ENCODE measurements at regions not wholly inside any gene's neighbourhood (a gene's known extent, or its start where the extent isn't known, plus 50 kb on each side); places are given as distances from the start of the nearest gene placed in this dataset.

GRCh38 chr6:11389977-11390376, 147.6 kb upstream of the TMEM170B start:
- Histone ChIP-seq H3K36me3 (no peaks in the 10 kb centered on the region), H3K27ac (peak overlapping the region in 1 of 4 donors; percentile 47), H3K9me3 (peaks cover 0 to 4% (median 0%) of the 10 kb centered on the region in 4 donors), H3K4me1 (no peaks in the 10 kb centered on the region), H3K4me3 (no peak overlapping the region), H3K27me3 (no peaks in the 10 kb centered on the region)
- no peak for DNase-seq
- no peak for TF ChIP-seq CTCF (IDR thresholded peaks at IDR 0.05)
- TF ChIP-seq EP300 (IDR thresholded peaks at IDR 0.05): peak in 1 of 4 donors; percentile 41
- TF ChIP-seq POLR2AphosphoS5 (IDR thresholded peaks at IDR 0.05): peak; percentile 26 to 63 (median 31)
- no peak for TF ChIP-seq POLR2A (IDR thresholded peaks at IDR 0.05)
- WGBS, 2 donors: 75 to 83% methylated on average over 7 of the region's 7 CpGs
- intact Hi-C loops (cut with DNase I): no loop called here

- Histone ChIP-seq H3K36me3 (no peaks in the 10 kb centered on the region), H3K4me3 (no peak overlapping the region), H3K9me3 (peaks cover 0 to 4% (median 0%) of the 10 kb centered on the region in 4 donors), H3K27me3 (no peaks in the 10 kb centered on the region), H3K27ac (peak overlapping the region in 2 of 4 donors; percentile 4 to 20), H3K4me1 (no peaks in the 10 kb centered on the region)
- no peak for DNase-seq
- TF ChIP-seq POLR2AphosphoS5 (IDR thresholded peaks at IDR 0.05) (no peak), POLR2A (IDR thresholded peaks at IDR 0.05) (no peak)
- 93 to 95% methylated on average over 5 of the region's 5 CpGs for WGBS, 2 donors
- intact Hi-C loops (cut with DNase I): no loop called here
Measured at GRCh38 chr6:11388983-11389944, 148.3 kb upstream of the TMEM170B start.

- no peak for TF ChIP-seq POLR2AphosphoS5 (IDR thresholded peaks at IDR 0.05)
- no peak for TF ChIP-seq POLR2A (IDR thresholded peaks at IDR 0.05)
- TF ChIP-seq EP300 (IDR thresholded peaks at IDR 0.05): no peak
- TF ChIP-seq CTCF (IDR thresholded peaks at IDR 0.05): no peak
- H3K9me3 ChIP-seq: peaks cover 0 to 4% (median 0%) of the 10 kb centered on the region in 4 donors
Measured at GRCh38 chr6:11387707-11388430, 149.7 kb upstream of the TMEM170B start.

GRCh38 chr6:11386726-11387125, 150.8 kb upstream of the TMEM170B start:
- Histone ChIP-seq H3K27me3 (no peaks in the 10 kb centered on the region), H3K9me3 (peaks cover 0 to under 1% (median 0%) of the 10 kb centered on the region in 4 donors), H3K4me1 (no peaks in the 10 kb centered on the region), H3K36me3 (no peaks in the 10 kb centered on the region), H3K4me3 (no peak overlapping the region), H3K27ac (no peak overlapping the region)
- 10 to 44% methylated on average over 2 of the region's 2 CpGs for WGBS, 2 donors
- no peak for DNase-seq
- intact Hi-C loops (cut with DNase I): no loop called here
- TF ChIP-seq POLR2A (IDR thresholded peaks at IDR 0.05) (no peak), EP300 (IDR thresholded peaks at IDR 0.05) (no peak), CTCF (IDR thresholded peaks at IDR 0.05) (no peak), POLR2AphosphoS5 (IDR thresholded peaks at IDR 0.05) (no peak)

More at GRCh38 chr6:11387707-11388430, 149.7 kb upstream of the TMEM170B start:
- no peak for DNase-seq
- Histone ChIP-seq H3K36me3 (no peaks in the 10 kb centered on the region), H3K27me3 (no peaks in the 10 kb centered on the region), H3K4me1 (no peaks in the 10 kb centered on the region), H3K27ac (no peak overlapping the region), H3K4me3 (no peak overlapping the region)
- intact Hi-C loops (cut with DNase I): no loop called here
- WGBS, 2 donors: 90 to 92% methylated on average over 5 of the region's 5 CpGs

GRCh38 chr6:11386323-11386722, 151.2 kb upstream of the TMEM170B start:
- TF ChIP-seq POLR2AphosphoS5 (IDR thresholded peaks at IDR 0.05) (no peak), EP300 (IDR thresholded peaks at IDR 0.05) (no peak), CTCF (IDR thresholded peaks at IDR 0.05) (no peak), POLR2A (IDR thresholded peaks at IDR 0.05) (no peak)
- H3K9me3 ChIP-seq: no peaks in the 10 kb centered on the region
- H3K36me3 ChIP-seq: no peaks in the 10 kb centered on the region
- H3K27ac ChIP-seq: no peak overlapping the region
- no peaks in the 10 kb centered on the region for H3K27me3 ChIP-seq
- H3K4me3 ChIP-seq: no peak overlapping the region
- WGBS, 2 donors: 54 to 64% methylated on average over 4 of the region's 4 CpGs
- intact Hi-C loops (cut with DNase I): no loop called here
- DNase-seq: no peak
- no peaks in the 10 kb centered on the region for H3K4me1 ChIP-seq
